Fibroblast of mammary gland (primary cell): ENCODE measurements at regions not wholly inside any gene's neighbourhood (a gene's known extent, or its start where the extent isn't known, plus 50 kb on each side); places are given as distances from the start of the nearest gene placed in this dataset.

ENCODE experiments used
- DNase-seq: peaks from one replicate; pipeline ENCODE4 v3.0.0-alpha.2; 2010; ENCODE audit warnings: low read depth
- H3K4me3 ChIP-seq: 2 replicates; pipeline ENCODE4 v1.5.1; 2011; ENCODE audit warnings: low read depth, mild to moderate bottlenecking, low read length, moderate library complexity; ENCODE audit not compliant: control insufficient read depth
- TF ChIP-seq, protein P1 (sequence below): conservative IDR thresholded peaks from 2 replicates; pipeline ENCODE4 v1.5.1; 2011; ENCODE audit warnings: low read depth, low read length, inconsistent platforms; ENCODE audit not compliant: control insufficient read depth, insufficient read depth

DNA sequence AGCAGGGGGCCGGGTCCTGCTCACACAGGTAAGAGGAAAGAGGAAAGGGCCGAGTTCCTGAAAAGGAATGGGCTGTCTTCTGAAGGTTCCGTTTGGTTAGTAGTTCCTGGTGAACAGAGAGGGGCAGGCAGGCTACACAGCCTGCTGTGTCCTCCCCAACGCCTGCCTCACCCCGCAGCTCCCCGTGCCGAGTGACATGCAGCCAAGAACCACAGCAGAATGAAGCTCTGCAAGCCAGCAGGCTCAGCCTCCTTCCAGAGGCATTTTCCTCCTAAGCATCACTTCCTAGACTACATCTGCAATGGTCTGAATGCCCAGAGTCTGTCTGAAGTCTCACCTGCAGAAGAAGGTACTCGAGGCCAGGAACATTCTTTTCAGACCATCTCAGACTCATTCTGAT, 202.4 kb upstream of the TCERG1L start:
- TF ChIP-seq, protein P1, sequence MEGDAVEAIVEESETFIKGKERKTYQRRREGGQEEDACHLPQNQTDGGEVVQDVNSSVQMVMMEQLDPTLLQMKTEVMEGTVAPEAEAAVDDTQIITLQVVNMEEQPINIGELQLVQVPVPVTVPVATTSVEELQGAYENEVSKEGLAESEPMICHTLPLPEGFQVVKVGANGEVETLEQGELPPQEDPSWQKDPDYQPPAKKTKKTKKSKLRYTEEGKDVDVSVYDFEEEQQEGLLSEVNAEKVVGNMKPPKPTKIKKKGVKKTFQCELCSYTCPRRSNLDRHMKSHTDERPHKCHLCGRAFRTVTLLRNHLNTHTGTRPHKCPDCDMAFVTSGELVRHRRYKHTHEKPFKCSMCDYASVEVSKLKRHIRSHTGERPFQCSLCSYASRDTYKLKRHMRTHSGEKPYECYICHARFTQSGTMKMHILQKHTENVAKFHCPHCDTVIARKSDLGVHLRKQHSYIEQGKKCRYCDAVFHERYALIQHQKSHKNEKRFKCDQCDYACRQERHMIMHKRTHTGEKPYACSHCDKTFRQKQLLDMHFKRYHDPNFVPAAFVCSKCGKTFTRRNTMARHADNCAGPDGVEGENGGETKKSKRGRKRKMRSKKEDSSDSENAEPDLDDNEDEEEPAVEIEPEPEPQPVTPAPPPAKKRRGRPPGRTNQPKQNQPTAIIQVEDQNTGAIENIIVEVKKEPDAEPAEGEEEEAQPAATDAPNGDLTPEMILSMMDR = no peak
- H3K4me3 ChIP-seq = no peak overlapping the region
- no peak for DNase-seq

DNA sequence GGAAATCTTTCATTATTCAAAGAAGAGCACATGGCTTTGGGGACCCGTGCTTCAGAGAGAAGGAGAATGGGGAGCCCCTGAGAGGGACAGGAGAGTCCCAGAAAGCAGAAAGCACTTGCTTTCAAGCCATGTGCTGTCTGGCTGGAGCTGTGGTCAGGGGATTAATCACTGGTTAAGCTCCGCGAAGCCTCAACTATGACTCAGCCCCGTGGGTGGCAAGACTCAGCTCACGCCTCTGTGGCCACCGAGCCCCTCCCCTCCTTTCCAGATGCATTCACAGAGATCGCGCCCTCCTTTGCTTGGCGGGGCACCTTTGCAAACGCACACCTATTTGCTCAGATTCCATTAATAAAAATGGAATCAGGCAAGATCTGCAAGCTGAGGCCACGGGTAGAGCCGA, 202.9 kb upstream of the TCERG1L start:
- TF ChIP-seq, protein P1 = no peak
- H3K4me3 ChIP-seq = no peak overlapping the region
- peak; percentile 23 for DNase-seq

DNA sequence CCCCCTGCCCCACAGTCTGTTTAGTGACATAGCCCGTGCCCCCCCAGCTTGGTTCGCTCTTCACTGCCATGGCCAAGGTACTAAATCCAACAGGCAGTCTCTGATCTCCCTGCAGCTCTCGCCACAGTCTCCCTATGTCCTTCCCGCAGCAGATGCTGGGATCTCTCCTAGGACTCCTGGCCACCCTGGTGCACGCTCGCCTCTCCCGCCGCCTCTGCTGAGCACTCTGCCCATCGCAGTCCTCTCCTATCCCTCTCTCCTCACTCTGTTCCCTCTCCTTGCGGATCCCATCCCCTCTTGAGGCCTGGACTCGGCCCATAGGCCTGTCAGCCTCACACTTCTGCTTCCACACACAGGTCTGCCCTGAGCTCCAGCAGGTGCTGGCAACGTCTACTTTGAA, 204.8 kb upstream of the TCERG1L start:
- H3K4me3 ChIP-seq = no peak overlapping the region
- TF ChIP-seq, protein P1 = no peak
- DNase-seq = no peak

DNA sequence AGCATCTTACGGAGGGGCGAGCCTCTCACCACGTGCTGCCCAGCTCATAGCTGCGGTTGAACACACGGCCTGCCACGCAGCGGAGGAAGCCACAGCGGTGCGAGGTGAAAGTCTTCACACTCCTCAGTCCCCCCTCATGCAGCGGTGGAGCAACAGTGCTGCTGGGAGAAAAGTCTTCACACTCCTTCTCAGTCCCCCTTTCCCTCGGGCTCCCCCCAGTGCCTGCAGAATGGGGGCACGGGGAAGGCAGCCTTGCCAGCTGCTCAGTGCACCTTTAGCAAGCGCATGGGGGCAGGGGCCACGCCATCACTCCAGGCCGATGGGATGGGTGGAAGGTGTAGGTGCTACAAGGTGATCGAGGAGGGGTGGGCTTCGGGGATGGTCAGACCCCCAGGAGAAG, 206.3 kb upstream of the TCERG1L start:
- no peak overlapping the region for H3K4me3 ChIP-seq
- no peak for DNase-seq
- TF ChIP-seq, protein P1 = no peak

DNA sequence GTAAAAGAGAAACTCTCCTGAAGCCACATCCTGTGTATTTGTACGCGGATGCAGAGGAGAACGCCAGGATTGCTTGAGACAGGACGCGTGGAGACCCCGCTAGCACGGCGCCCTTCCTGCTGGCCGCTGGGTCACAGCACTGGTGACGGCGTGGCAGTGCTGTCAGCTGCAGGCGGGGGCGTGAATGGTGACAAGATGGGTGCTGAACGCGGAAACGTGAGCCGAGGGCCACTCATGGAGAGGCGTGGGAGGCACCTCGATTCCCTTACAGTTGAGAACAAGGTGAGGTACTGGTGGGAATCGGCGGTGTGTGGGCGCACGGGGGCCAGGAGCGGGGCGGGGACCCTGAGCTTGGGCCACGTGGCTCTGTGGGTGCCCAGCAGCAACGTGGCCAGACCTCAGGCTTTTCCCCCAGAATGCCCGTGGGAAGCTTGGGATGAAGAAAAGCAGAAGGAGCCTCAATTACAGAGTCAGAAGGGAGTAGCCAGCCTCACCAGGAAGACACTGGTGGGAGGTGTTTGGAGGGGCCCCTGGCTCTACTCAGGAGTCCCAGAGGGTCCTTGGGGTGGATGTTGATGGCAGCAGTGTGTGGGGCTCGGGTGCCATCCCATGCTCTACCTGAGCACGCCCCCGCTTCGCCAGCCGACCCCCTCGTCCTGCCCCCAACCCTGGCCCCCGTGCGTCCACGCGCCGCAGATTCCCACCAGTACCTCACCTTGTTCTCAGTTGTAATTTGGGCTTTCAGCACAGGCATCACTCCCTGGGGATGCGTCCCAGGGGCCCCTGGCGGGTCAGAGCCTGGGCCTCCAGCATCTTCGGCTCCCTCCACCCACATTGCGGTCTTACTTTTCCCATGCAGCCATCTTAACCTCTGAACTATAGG, 208.4 kb upstream of the TCERG1L start:
- no peak for DNase-seq
- TF ChIP-seq, protein P1 = no peak
- no peak overlapping the region for H3K4me3 ChIP-seq

DNA sequence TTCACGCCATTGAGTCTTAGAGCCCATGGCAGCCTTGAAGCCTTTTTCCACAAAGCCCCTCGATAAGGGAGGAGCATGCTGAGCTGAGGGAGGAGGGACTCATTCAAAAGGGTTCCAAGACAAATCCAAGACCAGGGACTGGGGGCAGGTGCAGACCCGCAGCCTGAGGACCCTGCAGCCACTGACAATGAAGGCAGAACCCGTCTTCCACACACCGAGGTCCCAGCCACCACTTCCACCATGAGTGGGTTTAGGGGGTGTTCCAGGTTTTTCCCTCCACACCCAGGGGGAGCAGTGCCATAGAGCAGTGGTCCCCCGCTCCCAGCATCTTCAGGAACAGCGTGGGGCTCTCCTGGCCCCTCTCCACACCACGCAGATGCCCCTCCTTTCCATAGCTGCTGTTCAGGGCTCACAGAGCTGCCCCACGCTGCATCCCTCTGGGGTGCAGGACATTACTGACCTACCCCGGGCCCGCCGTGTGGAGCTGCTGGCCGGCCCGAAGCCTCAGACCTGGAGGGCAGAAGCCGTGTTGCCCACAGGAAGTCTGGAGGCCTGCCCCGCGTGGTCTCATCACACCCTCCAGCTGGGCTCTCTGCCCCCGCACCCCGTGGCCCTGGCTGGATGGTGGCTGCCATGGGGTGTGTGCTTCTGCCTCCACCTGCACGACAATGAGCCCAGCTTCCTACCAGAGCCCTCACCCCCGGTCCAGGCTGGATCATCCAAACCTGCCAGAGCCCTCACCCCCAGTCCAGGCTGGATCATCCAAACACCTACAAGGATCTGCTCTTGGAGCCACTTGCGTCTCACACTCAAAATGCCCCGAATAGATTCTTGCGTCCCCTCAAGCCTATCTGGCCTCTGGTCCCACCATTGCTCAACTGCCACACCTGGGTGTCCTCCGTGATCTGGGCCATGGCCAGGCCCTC, 220.0 kb upstream of the TCERG1L start:
- no peak for DNase-seq
- H3K4me3 ChIP-seq = no peak overlapping the region
- TF ChIP-seq, protein P1 = no peak
